NOMO-1 treated with DMSO at 0.1 percent for 48 hours (cell line): ENCODE measurements at regions not wholly inside any gene's neighbourhood (a gene's known extent, or its start where the extent isn't known, plus 50 kb on each side); places are given as distances from the start of the nearest gene placed in this dataset.
A peak's percentile ranks its signal among the peaks of the same experiment; 100 is the strongest.

Source experiments
- DNase-seq: peaks from one replicate; lab custom pipeline; 2025; ENCODE audit not compliant: unreplicated experiment; lab: John Stamatoyannopoulos, UW

- DNase-seq = no peak
These were observed 1141.0 kb downstream of the IGSF11 start for GRCh38 chr3:117893638-117894037.

DNA sequence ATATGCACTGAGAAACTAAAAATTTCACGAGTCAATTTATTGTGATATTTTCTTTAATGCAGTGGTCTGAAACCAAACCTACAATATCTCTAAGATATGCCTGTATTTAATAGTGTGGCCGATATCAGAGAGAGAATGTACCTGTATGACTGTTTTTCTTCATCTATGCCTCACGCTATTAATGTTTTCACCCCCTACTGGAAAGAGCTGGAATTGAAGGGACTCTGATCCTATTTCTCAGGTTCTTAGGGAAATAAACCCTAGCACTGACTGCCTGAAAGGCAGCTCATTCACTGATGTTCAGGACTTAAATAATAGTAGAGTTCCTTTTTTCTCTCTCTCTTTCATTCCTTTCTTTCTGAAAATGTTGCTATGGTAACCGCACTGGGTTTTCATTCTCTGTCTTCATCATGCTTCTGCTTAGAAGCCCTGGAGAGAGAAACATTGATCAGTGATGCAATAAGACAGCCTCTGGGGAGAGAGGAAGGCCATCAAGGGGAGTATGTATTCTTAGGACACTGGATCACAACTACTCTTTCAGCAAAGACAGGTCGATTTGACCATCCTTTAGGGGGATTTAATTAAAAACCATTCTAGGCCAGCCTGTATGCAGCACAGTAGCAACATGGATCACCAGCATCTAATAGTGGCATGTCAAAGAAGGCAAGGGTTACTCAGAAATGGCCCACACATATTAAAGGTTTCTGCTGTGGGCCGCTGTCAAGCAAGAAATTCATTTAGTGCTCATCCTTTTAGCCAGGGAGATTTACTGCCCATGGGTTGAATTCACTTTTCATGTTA is 1135.7 kb downstream of the IGSF11 start:
- peak; percentile 7 for DNase-seq

DNA sequence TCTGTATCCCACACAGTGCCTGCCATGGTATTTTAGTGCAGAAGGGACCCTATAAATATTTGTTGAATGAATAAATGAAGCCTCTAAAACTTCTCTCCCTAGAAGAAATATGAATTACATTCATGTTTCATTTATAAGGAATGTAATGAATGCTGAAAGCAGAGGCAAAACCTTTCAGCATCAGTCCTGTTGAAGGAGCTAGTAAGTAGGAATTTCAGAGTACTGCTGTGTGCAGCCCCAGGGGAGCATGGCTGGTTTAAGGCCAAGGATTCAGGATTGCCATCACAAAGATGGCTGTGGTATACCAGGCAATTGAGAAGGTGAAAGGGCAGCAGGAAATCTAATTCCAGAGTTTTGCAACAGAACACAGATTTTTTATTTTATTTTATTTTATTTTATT is 1131.4 kb downstream of the IGSF11 start:
- DNase-seq = no peak

GRCh38 chr3:117910820-117911521 is 1123.7 kb downstream of the IGSF11 start:
- no peak for DNase-seq

GRCh38 chr3:117912352-117912751 is 1122.3 kb downstream of the IGSF11 start:
- DNase-seq = no peak

GRCh38 chr3:117914540-117915100 is 1120.0 kb downstream of the IGSF11 start:
- DNase-seq = no peak

DNA sequence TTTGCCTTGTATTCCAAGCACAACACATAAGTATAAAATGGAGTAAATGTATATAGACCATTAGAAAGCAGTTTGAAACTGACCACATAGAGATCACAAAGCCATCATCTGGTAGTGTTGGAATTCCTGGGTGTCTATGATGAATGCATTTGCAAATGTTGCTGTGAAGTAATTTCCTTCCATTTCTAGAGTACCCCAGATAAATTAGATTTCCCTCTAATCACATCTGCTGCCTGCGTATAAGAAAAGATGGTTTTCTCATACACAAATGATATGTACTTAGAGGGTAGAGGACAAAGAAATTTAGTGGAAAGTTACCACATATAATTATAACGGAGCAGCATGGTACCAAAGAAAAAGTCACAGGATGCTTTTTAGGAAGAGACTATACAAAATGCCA is 1117.8 kb downstream of the IGSF11 start:
- no peak for DNase-seq

- DNase-seq = no peak
These were observed 1115.0 kb downstream of the IGSF11 start for GRCh38 chr3:117919621-117920020.

DNA sequence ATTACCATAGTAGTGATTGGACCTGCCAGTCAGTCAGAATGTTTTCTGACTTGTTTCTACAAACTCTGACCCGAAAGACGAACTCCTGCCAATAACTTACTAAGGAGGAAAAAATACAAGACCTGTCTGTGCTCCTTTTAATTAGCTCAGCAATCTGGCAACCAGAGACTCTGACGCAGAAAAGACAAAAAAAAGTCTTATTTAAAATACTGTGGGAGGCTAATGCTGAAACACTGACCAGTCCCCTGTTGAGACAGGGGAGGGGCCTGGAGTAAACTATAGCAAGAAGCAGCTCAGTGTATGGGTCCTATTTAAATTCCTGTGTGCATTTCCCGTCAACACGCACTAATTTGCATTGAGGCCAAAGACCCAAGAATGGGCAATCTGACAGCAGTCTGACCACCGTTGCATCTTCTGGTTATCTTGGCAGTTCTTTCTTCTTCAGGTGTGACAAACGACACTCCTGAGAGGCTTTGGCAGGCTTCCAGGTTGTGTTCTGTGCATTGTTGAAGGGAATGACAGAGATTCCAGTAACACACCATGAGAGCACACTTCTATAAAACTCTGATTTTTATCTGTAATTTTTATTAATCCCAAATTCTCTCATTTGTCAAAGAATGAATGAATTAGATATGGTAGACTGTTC is 1114.3 kb downstream of the IGSF11 start:
- DNase-seq = no peak

- DNase-seq = no peak
These were observed 1113.2 kb downstream of the IGSF11 start for GRCh38 chr3:117921411-117921810.

GRCh38 chr3:117922039-117922438 is 1112.6 kb downstream of the IGSF11 start:
- no peak for DNase-seq

- no peak for DNase-seq
These were observed 1107.8 kb downstream of the IGSF11 start for GRCh38 chr3:117926819-117927218.

DNA sequence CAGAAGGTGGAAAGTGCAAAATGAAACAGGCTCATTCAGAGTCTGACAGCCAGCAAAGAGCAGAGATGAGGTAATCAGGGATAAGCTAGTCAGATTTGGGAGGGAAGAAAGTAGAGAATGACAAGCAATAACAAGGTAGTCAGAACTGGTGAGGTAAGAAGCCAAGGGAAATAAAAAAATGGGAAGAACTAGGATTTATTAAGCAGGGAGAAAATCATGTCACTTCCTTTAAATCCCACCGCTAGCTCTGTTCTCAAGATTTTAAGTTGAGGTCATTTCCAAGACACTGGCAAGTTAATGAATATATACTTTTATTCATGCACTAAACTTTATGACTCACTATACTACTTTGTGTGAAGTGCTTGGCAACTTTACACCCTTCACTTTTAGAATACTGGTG is 1106.8 kb downstream of the IGSF11 start:
- no peak for DNase-seq

DNA sequence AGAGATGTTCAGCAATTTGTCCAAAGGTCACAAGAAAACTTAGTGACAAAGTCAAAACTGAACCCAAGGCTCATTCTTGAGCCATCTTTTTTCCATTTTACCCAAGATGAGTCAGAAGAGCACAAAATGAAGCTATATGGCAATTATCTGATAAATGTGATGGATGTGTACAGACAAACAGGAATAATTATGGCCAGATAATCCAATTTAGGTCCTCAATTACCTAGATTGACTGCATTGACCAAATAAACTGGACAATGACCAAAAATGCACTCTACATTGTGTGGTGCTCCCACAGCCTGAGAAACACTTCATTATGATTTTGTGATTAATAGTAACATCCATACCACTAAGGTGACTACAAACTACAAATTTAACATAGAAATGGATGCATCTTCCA is 1105.8 kb downstream of the IGSF11 start:
- no peak for DNase-seq

DNA sequence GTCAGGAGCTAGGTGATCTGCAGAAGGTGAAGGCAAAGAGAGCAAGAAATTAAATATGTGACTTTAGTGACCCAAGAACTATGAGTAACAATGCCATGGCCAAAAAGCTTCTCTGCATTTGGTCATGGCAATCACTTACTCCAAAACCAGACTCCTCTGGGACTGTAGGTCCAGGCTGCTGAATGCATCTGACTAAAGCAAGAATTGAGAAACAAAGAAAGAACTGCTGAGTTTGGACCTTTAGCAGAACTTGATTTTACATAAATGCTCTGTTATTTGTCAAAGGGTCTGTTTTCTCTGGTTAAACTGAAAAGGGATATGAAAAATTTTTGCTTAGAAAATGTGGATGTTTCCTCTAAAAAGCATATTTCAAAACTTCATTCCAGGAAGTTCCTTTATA is 1102.2 kb downstream of the IGSF11 start:
- no peak for DNase-seq

GRCh38 chr3:117936159-117936558 is 1098.5 kb downstream of the IGSF11 start:
- no peak for DNase-seq

DNA sequence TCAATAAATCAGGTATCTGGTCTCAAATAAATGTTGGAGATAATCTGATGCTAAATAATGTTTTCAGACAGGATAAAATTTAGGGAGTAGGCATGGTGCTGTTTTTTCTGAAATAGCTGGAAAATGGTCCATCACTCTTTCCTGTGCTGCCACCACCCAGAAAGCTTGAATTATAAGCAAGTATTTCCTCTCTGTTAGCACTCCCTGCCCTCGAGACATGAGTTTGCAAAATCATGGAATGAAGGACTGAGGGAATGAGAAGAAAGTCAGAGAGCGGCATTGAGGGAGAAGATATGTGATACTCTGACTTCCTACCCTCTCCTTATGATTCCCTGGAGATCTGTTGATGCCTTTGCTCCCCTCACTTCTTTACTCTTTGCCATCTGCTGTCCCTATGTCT is 1095.7 kb downstream of the IGSF11 start:
- no peak for DNase-seq

DNA sequence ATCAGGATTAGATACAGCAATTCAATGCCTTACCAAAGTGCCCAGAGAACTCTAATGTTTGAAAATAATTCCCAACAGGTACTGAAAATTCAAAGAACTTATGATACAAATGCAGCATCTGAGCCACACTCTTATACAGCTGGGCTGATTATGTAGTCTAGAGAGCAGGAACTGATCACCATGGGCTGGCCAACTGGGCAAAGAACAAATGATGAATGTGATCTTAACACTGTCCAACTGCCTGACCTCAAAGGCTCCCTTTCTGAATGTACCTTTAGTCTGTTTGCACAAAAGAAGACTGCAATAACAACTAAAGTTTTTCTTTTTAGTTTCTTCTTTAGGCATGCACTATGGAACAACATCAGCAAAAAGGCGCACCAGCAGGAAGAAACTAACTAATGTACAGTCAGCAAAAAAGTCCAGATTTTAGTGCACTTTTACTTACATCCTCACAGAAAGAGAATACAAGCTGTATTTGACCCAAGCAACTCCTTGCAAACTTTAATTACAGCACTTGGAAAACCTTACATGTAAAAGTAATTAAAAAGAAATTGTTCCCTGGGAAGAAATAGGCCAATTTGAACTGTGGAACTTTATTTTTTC is 1095.1 kb downstream of the IGSF11 start:
- DNase-seq = no peak

GRCh38 chr3:117941015-117941414 is 1093.6 kb downstream of the IGSF11 start:
- no peak for DNase-seq

DNA sequence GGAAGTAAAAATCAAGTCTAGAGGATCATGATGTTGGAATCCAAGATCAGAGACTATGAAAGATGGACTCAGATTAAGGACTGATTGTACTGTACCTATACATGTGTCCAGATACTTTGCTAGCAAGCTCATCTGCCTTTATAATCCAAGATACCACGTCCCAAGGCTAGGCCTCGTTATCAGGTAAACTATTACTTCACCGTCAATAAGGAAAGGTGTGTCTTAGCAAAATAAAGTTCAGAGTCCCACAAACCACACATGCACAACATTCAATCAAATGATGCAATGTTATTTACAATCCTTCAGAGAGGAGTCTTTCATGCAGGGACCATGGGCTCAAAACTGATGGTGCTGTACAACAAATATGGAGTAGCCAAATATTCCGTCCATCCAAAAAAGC is 1092.9 kb downstream of the IGSF11 start:
- no peak for DNase-seq

DNA sequence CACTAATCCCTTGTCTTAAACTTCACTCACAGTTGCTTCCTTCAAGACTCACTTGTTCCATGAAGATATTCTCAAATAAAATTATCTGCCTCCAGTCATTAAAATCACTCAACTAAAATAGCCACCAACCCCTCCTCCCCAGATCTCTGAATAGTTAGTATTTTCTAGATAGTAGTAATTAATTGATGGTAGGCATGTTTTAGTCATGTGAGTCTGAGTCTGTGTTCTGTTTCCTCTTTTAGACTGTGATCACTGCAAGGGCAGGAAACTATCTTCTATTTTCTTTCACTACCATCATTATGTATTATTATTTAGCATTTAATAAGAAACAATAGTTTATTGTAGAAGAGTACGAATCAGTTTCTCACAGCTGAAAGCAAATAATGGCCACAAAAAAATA is 1080.5 kb downstream of the IGSF11 start:
- DNase-seq = no peak
